ENCODE measurements at regions not wholly inside any gene's neighbourhood (a gene's known extent, or its start where the extent isn't known, plus 50 kb on each side); places are given as distances from the start of the nearest gene placed in this dataset.

DNA sequence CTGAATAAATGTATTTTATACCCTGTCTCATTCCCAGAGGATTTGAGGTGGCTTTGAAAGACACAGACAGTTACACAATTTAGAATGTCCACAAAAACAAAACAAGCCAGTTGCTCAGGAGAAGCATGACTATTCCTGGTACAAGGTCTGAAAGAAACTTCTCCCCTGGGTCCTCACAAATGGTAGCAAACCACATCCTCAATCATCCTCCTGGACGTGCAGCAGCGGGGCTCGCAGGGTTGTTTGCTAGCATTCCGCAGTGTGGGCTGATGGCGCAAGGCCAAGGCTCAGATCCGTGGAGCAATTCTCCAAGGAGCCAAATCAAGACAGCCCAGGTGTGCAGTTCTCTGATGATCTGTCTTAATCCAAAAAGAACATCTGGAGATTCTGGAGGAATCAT is 210.3 kb downstream of the ACTL7B start:
- H2BK15ac ChIP-seq (ENCODE audit: low read depth, low read length) = no peak overlapping the region
- no peaks in the 10 kb centered on the region for H3K79me2 ChIP-seq (ENCODE audit: insufficient read depth, low read length)
- no peaks in the 10 kb centered on the region for H3K9me3 Mint-ChIP-seq
- no peak overlapping the region for H3T11ph ChIP-seq (ENCODE audit: low read length)
- H4K8ac ChIP-seq (replicated peaks; ENCODE audit: insufficient read length, low read depth, low read length) = no peak overlapping the region
- H4K91ac ChIP-seq (ENCODE audit: insufficient read length, low read depth, low read length) = no peak overlapping the region
- no peak overlapping the region; a peak in 1 of 5 replicates for H3K4me3 Mint-ChIP-seq
- no peaks in the 10 kb centered on the region for H3K23me2 ChIP-seq (ENCODE audit: insufficient read length, low read depth, low read length, poor library complexity, severe bottlenecking)
- no peak overlapping the region for H3K27ac ChIP-seq (ENCODE audit: insufficient read length, low read depth, low read length)
- no peaks in the 10 kb centered on the region for H3K79me1 ChIP-seq (ENCODE audit: insufficient read depth, low read depth, low read length, poor library complexity, severe bottlenecking)
- no peak for DNase-seq
- no peak overlapping the region for H3K4me2 ChIP-seq (ENCODE audit: insufficient read depth, insufficient read length, low read length)
- no CpG with 5 or more reads among the region's 6 CpGs for WGBS (ENCODE audit: extremely low coverage, insufficient read length, low lambda C conversion rate)
- no peak overlapping the region for H3K4ac ChIP-seq (ENCODE audit: low read depth, low read length)
- no peak overlapping the region for H4K5ac ChIP-seq (ENCODE audit: insufficient read length, low read depth, low read length)
- H3K9ac ChIP-seq (ENCODE audit: extremely low read depth, insufficient read length, low read length) = no peak overlapping the region
- no peaks in the 10 kb centered on the region for H3K9me3 ChIP-seq (ENCODE audit: control insufficient read depth, low read depth, low read length)
- H2BK20ac ChIP-seq (ENCODE audit: low read depth, low read length, poor library complexity, severe bottlenecking) = no peak overlapping the region
- no peaks in the 10 kb centered on the region for H3K36me3 Mint-ChIP-seq (ENCODE audit: insufficient read depth in 1 of 3, low read depth in 3 of 3)
- H3K27me3 ChIP-seq (ENCODE audit: insufficient read depth, low read length) = no peaks in the 10 kb centered on the region
- H3K23ac ChIP-seq (ENCODE audit: insufficient read length, low read depth, low read length) = no peak overlapping the region
- no peak overlapping the region for H2AK5ac ChIP-seq (ENCODE audit: insufficient read length, low read length)
- no peak overlapping the region for H3K14ac ChIP-seq (ENCODE audit: insufficient read depth, low read length)
- H3K18ac ChIP-seq (ENCODE audit: insufficient read length, low read depth, low read length) = no peak overlapping the region
- no peak for TF ChIP-seq CTCF (conservative IDR thresholded peaks at IDR 0.05)
- no peak overlapping the region for H3K27ac Mint-ChIP-seq
- no peaks in the 10 kb centered on the region for H4K20me1 ChIP-seq (ENCODE audit: control insufficient read depth, insufficient read depth, insufficient read length)
- no peaks in the 10 kb centered on the region for H3K4me1 Mint-ChIP-seq
- peaks cover 3% of the 10 kb centered on the region; the same call in 1 of the 2 replicates for H3K27me3 Mint-ChIP-seq (ENCODE audit: low read depth)
- H2BK12ac ChIP-seq (ENCODE audit: insufficient read length, low read depth, low read length) = no peak overlapping the region
- no peak overlapping the region for H2BK5ac ChIP-seq (ENCODE audit: insufficient read length, low read length)
- H2AFZ ChIP-seq (ENCODE audit: low read length) = no peak overlapping the region
- no peak overlapping the region for H2BK120ac ChIP-seq (ENCODE audit: low read depth, low read length, poor library complexity, severe bottlenecking)
- H3K4me1 ChIP-seq (ENCODE audit: insufficient read depth, low read length) = no peaks in the 10 kb centered on the region
- no peak overlapping the region for H3K56ac ChIP-seq (ENCODE audit: insufficient read length, low read depth, low read length)
